ENCODE measurements at regions not wholly inside any gene's neighbourhood (a gene's known extent, or its start where the extent isn't known, plus 50 kb on each side); places are given as distances from the start of the nearest gene placed in this dataset.
"Not testable (repeated sequence)": the region's sequence is repeated elsewhere in the genome, so short reads cannot be mapped to it uniquely, and the experiment has no call there.

- Histone ChIP-seq H3K4me1 (ENCODE audit: control insufficient read depth, insufficient read depth, low read length) (no peaks in the 10 kb centered on the region), H3K27me3 (ENCODE audit: control insufficient read depth, insufficient read depth, low read length) (no peaks in the 10 kb centered on the region), H3K9me3 (ENCODE audit: control insufficient read depth, insufficient read depth, low read depth, low read length) (no peaks in the 10 kb centered on the region), H3K9ac (ENCODE audit: low read length) (no peak overlapping the region), H3K36me3 (ENCODE audit: control insufficient read depth, insufficient read depth, low read length) (no peaks in the 10 kb centered on the region), H3K27ac (ENCODE audit: low read depth, low read length) (no peak overlapping the region), H3K4me3 (ENCODE audit: low read depth, low read length) (no peak overlapping the region)
Observed at GRCh38 chr6:87762116-87762515, 60.1 kb upstream of the AKIRIN2 start.

GRCh38 chr6:87757792-87758191 is 55.8 kb upstream of the AKIRIN2 start:
- Histone ChIP-seq H3K9me3 (ENCODE audit: control insufficient read depth, insufficient read depth, low read depth, low read length) (no peaks in the 10 kb centered on the region), H3K9ac (ENCODE audit: low read length) (no peak overlapping the region), H3K36me3 (ENCODE audit: control insufficient read depth, insufficient read depth, low read length) (no peaks in the 10 kb centered on the region), H3K27ac (ENCODE audit: low read depth, low read length) (no peak overlapping the region), H3K4me3 (ENCODE audit: low read depth, low read length) (no peak overlapping the region), H3K27me3 (ENCODE audit: control insufficient read depth, insufficient read depth, low read length) (no peaks in the 10 kb centered on the region), H3K4me1 (ENCODE audit: control insufficient read depth, insufficient read depth, low read length) (no peaks in the 10 kb centered on the region; the same call in 1 of the 2 replicates)

GRCh38 chr6:87756858-87757257 is 54.8 kb upstream of the AKIRIN2 start:
- Histone ChIP-seq H3K9me3 (ENCODE audit: control insufficient read depth, insufficient read depth, low read depth, low read length) (no peaks in the 10 kb centered on the region), H3K27me3 (ENCODE audit: control insufficient read depth, insufficient read depth, low read length) (no peaks in the 10 kb centered on the region), H3K9ac (ENCODE audit: low read length) (no peak overlapping the region), H3K36me3 (ENCODE audit: control insufficient read depth, insufficient read depth, low read length) (no peaks in the 10 kb centered on the region), H3K4me3 (ENCODE audit: low read depth, low read length) (no peak overlapping the region), H3K27ac (ENCODE audit: low read depth, low read length) (no peak overlapping the region), H3K4me1 (ENCODE audit: control insufficient read depth, insufficient read depth, low read length) (no peaks in the 10 kb centered on the region; the same call in 1 of the 2 replicates)

GRCh38 chr6:87755708-87756671 is 54.0 kb upstream of the AKIRIN2 start:
- no peaks in the 10 kb centered on the region for H3K9me3 ChIP-seq (ENCODE audit: control insufficient read depth, insufficient read depth, low read depth, low read length)
- no peaks in the 10 kb centered on the region for H3K27me3 ChIP-seq (ENCODE audit: control insufficient read depth, insufficient read depth, low read length)
- no peak overlapping the region for H3K4me3 ChIP-seq (ENCODE audit: low read depth, low read length)
- no peak overlapping the region for H3K27ac ChIP-seq (ENCODE audit: low read depth, low read length)
- no peaks in the 10 kb centered on the region for H3K36me3 ChIP-seq (ENCODE audit: control insufficient read depth, insufficient read depth, low read length)
- H3K9ac ChIP-seq (ENCODE audit: low read length) = no peak overlapping the region
- no peaks in the 10 kb centered on the region; the same call in 1 of the 2 replicates for H3K4me1 ChIP-seq (ENCODE audit: control insufficient read depth, insufficient read depth, low read length)

GRCh38 chr6:87754828-87755227 is 52.8 kb upstream of the AKIRIN2 start:
- H3K4me3 ChIP-seq (ENCODE audit: low read depth, low read length) = no peak overlapping the region

GRCh38 chr6:87753131-87753685 is 51.2 kb upstream of the AKIRIN2 start:
- Histone ChIP-seq H3K4me1 (ENCODE audit: control insufficient read depth, insufficient read depth, low read length) (no peaks in the 10 kb centered on the region; the same call in 1 of the 2 replicates), H3K36me3 (ENCODE audit: control insufficient read depth, insufficient read depth, low read length) (no peaks in the 10 kb centered on the region), H3K27me3 (ENCODE audit: control insufficient read depth, insufficient read depth, low read length) (no peaks in the 10 kb centered on the region), H3K9ac (ENCODE audit: low read length) (no peak overlapping the region), H3K4me3 (ENCODE audit: low read depth, low read length) (no peak overlapping the region), H3K9me3 (ENCODE audit: control insufficient read depth, insufficient read depth, low read depth, low read length) (no peaks in the 10 kb centered on the region), H3K27ac (ENCODE audit: low read depth, low read length) (no peak overlapping the region)

More at GRCh38 chr6:87754828-87755227, 52.8 kb upstream of the AKIRIN2 start:
- Histone ChIP-seq H3K4me1 (ENCODE audit: control insufficient read depth, insufficient read depth, low read length) (no peaks in the 10 kb centered on the region; the same call in 1 of the 2 replicates), H3K9me3 (ENCODE audit: control insufficient read depth, insufficient read depth, low read depth, low read length) (no peaks in the 10 kb centered on the region), H3K27me3 (ENCODE audit: control insufficient read depth, insufficient read depth, low read length) (no peaks in the 10 kb centered on the region), H3K36me3 (ENCODE audit: control insufficient read depth, insufficient read depth, low read length) (no peaks in the 10 kb centered on the region), H3K9ac (ENCODE audit: low read length) (no peak overlapping the region), H3K27ac (ENCODE audit: low read depth, low read length) (no peak overlapping the region)

GRCh38 chr6:87752503-87752902 is 50.5 kb upstream of the AKIRIN2 start:
- H3K9ac ChIP-seq (ENCODE audit: low read length); H3K4me1 ChIP-seq (ENCODE audit: control insufficient read depth, insufficient read depth, low read length); H3K27ac ChIP-seq (ENCODE audit: low read depth, low read length); H3K36me3 ChIP-seq (ENCODE audit: control insufficient read depth, insufficient read depth, low read length); H3K9me3 ChIP-seq (ENCODE audit: control insufficient read depth, insufficient read depth, low read depth, low read length); H3K27me3 ChIP-seq (ENCODE audit: control insufficient read depth, insufficient read depth, low read length); H3K4me3 ChIP-seq (ENCODE audit: low read depth, low read length): not testable (repeated sequence)
